Hepatocyte (in vitro differentiated cells): ENCODE measurements at regions not wholly inside any gene's neighbourhood (a gene's known extent, or its start where the extent isn't known, plus 50 kb on each side); places are given as distances from the start of the nearest gene placed in this dataset.

Experiments used
- CTCF ChIP-seq: fragments of 200-600 bp; sonication (generic); IDR thresholded peaks from 2 replicates; pipeline ENCODE4 v1.5.1; 2016; ENCODE audit warnings: antibody characterized with exemption, mild to moderate bottlenecking; ENCODE audit not compliant: poor library complexity
- EZH2 ChIP-seq: fragments of 200-600 bp; sonication (generic); IDR thresholded peaks from 2 replicates; pipeline ENCODE4 v1.6.1; 2016; ENCODE audit warnings: antibody characterized with exemption, mild to moderate bottlenecking, borderline replicate concordance

GRCh38 chr6:27547157-27548075 is 74.5 kb upstream of the ZNF184 start:
- no peak for TF ChIP-seq CTCF
- no peak for TF ChIP-seq EZH2
